ENCODE measurements at regions not wholly inside any gene's neighbourhood (a gene's known extent, or its start where the extent isn't known, plus 50 kb on each side); places are given as distances from the start of the nearest gene placed in this dataset.

- ATAC-seq, result no peak
- TF ChIP-seq OSR1 (CRISPR knock-in tag; IDR thresholded peaks at IDR 0.05) (no peak), TCF4 (CRISPR knock-in tag; IDR thresholded peaks at IDR 0.05; ENCODE audit: borderline replicate concordance) (no peak), TOX (CRISPR knock-in tag; IDR thresholded peaks at IDR 0.05; ENCODE audit: borderline replicate concordance) (no peak), SNAI2 (CRISPR knock-in tag; IDR thresholded peaks at IDR 0.05) (no peak), ESRRG (CRISPR knock-in tag; IDR thresholded peaks at IDR 0.05) (no peak), ARNTL (CRISPR knock-in tag; IDR thresholded peaks at IDR 0.05; ENCODE audit: borderline replicate concordance, low read depth) (no peak)
These were observed 138.4 kb downstream of the ADSS2 start for GRCh38 chr1:244313346-244313745.

GRCh38 chr1:244314921-244315559 is 136.7 kb downstream of the ADSS2 start:
- ATAC-seq, result peak; percentile 40
- TF ChIP-seq CSDC2 (CRISPR knock-in tag; IDR thresholded peaks at IDR 0.05) (no peak), POU6F1 (CRISPR knock-in tag; IDR thresholded peaks at IDR 0.05; ENCODE audit: borderline replicate concordance, low read depth) (no peak), ZFP3 (CRISPR knock-in tag; IDR thresholded peaks at IDR 0.05) (no peak), BACH2 (CRISPR knock-in tag; IDR thresholded peaks at IDR 0.05; ENCODE audit: borderline replicate concordance) (no peak), ZC3H10 (CRISPR knock-in tag; IDR thresholded peaks at IDR 0.05) (no peak)

GRCh38 chr1:244315996-244316395 is 135.7 kb downstream of the ADSS2 start:
- no peak for TF ChIP-seq ARNTL (CRISPR knock-in tag; IDR thresholded peaks at IDR 0.05; ENCODE audit: borderline replicate concordance, low read depth)
- no peak for TF ChIP-seq BACH2 (CRISPR knock-in tag; IDR thresholded peaks at IDR 0.05; ENCODE audit: borderline replicate concordance)
- no peak for TF ChIP-seq CREB5 (CRISPR knock-in tag; IDR thresholded peaks at IDR 0.05; ENCODE audit: low read depth)
- TF ChIP-seq OSR1 (CRISPR knock-in tag; IDR thresholded peaks at IDR 0.05), result no peak
- TF ChIP-seq ZNF70 (CRISPR knock-in tag; IDR thresholded peaks at IDR 0.05), result no peak
- TF ChIP-seq CSRNP3 (CRISPR knock-in tag; IDR thresholded peaks at IDR 0.05), result no peak
- TF ChIP-seq ZFP3 (CRISPR knock-in tag; IDR thresholded peaks at IDR 0.05), result no peak
- TF ChIP-seq ZNF8 (CRISPR knock-in tag; IDR thresholded peaks at IDR 0.05), result no peak
- no peak for TF ChIP-seq ZFP30 (CRISPR knock-in tag; IDR thresholded peaks at IDR 0.05)
- no peak for TF ChIP-seq GLIS3 (CRISPR knock-in tag; IDR thresholded peaks at IDR 0.05)
- no peak for TF ChIP-seq ESRRG (CRISPR knock-in tag; IDR thresholded peaks at IDR 0.05)
- no peak for TF ChIP-seq TCF4 (CRISPR knock-in tag; IDR thresholded peaks at IDR 0.05; ENCODE audit: borderline replicate concordance)
- peak; percentile 23; the same call in 2 of the 3 replicates for ATAC-seq

GRCh38 chr1:244316407-244316806 is 135.3 kb downstream of the ADSS2 start:
- no peak for TF ChIP-seq CREB5 (CRISPR knock-in tag; IDR thresholded peaks at IDR 0.05; ENCODE audit: low read depth)
- no peak for TF ChIP-seq ZNF70 (CRISPR knock-in tag; IDR thresholded peaks at IDR 0.05)
- no peak for TF ChIP-seq ZC3H10 (CRISPR knock-in tag; IDR thresholded peaks at IDR 0.05)
- TF ChIP-seq ZFP30 (CRISPR knock-in tag; IDR thresholded peaks at IDR 0.05), result no peak
- no peak for TF ChIP-seq RARB (CRISPR knock-in tag; IDR thresholded peaks at IDR 0.05)
- TF ChIP-seq GLIS3 (CRISPR knock-in tag; IDR thresholded peaks at IDR 0.05), result no peak
- no peak for TF ChIP-seq SNAI2 (CRISPR knock-in tag; IDR thresholded peaks at IDR 0.05)
- no peak for TF ChIP-seq ZNF565 (CRISPR knock-in tag; conservative IDR thresholded peaks at IDR 0.05; ENCODE audit: low read depth)
- TF ChIP-seq ZNF8 (CRISPR knock-in tag; IDR thresholded peaks at IDR 0.05), result no peak
- no peak for TF ChIP-seq TSHZ2 (CRISPR knock-in tag; IDR thresholded peaks at IDR 0.05)
- TF ChIP-seq PPARA (CRISPR knock-in tag; IDR thresholded peaks at IDR 0.05; ENCODE audit: borderline replicate concordance), result no peak
- TF ChIP-seq ARNTL (CRISPR knock-in tag; IDR thresholded peaks at IDR 0.05; ENCODE audit: borderline replicate concordance, low read depth), result no peak
- TF ChIP-seq CSRNP3 (CRISPR knock-in tag; IDR thresholded peaks at IDR 0.05), result no peak
- TF ChIP-seq ESRRG (CRISPR knock-in tag; IDR thresholded peaks at IDR 0.05), result no peak
- TF ChIP-seq POU6F1 (CRISPR knock-in tag; IDR thresholded peaks at IDR 0.05; ENCODE audit: borderline replicate concordance, low read depth), result no peak
- TF ChIP-seq CSDC2 (CRISPR knock-in tag; IDR thresholded peaks at IDR 0.05), result no peak
- no peak for TF ChIP-seq OSR1 (CRISPR knock-in tag; IDR thresholded peaks at IDR 0.05)
- no peak for TF ChIP-seq TOX (CRISPR knock-in tag; IDR thresholded peaks at IDR 0.05; ENCODE audit: borderline replicate concordance)
- peak; percentile 88 for ATAC-seq

All from SK-N-SH treated with all-trans-retinoic acid at 6 μM for 48 hours (cell line).